HUES6 (cell line): ENCODE measurements at regions not wholly inside any gene's neighbourhood (a gene's known extent, or its start where the extent isn't known, plus 50 kb on each side); places are given as distances from the start of the nearest gene placed in this dataset.
"Not testable (repeated sequence)": the region's sequence is repeated elsewhere in the genome, so short reads cannot be mapped to it uniquely, and the experiment has no call there.

ENCODE experiments used
- H3K27ac ChIP-seq: 2 replicates; pipeline ENCODE4 v1.7.0; 2013; ENCODE audit warnings: low read depth, mild to moderate bottlenecking, low read length, inconsistent platforms
- H3K27me3 ChIP-seq: 2 replicates; pipeline ENCODE4 v1.6.1; 2013; ENCODE audit warnings: low read length; ENCODE audit not compliant: control insufficient read depth, insufficient read depth
- H3K36me3 ChIP-seq: 2 replicates; pipeline ENCODE4 v1.6.1; 2013; ENCODE audit warnings: low read length; ENCODE audit not compliant: control insufficient read depth, insufficient read depth
- H3K4me1 ChIP-seq: 2 replicates; pipeline ENCODE4 v1.6.1; 2013; ENCODE audit warnings: low read length; ENCODE audit not compliant: control insufficient read depth, insufficient read depth
- H3K4me3 ChIP-seq: 2 replicates; pipeline ENCODE4 v1.5.1; 2013; ENCODE audit warnings: low read depth, low read length
- H3K9ac ChIP-seq: one replicate; pipeline ENCODE4 v1.6.1; 2013; ENCODE audit warnings: mild to moderate bottlenecking, low read length
- H3K9me3 ChIP-seq: 2 replicates; pipeline ENCODE4 v1.6.1; 2013; ENCODE audit warnings: low read depth, low read length; ENCODE audit not compliant: control insufficient read depth, insufficient read depth

DNA sequence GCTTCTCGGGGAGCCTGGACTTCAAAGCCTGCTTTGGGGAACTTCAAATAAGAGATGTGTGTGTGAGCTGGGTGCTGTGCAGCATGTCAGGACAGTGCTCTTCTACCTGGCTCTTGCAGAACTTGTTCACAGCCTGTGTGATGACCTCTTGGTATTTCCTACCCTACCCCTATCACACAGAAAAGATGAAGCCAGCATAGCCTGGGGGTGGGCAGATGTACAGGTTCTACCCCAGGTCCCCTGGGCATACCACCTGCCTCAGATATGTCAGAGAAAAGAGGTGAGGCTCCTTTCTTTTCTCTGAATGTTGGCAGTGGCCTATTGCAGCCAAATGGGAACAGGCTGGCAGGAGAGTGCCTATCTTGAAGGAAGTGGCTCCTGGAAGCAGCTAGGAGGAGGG, 111.7 kb upstream of the ALG10B start:
- Histone ChIP-seq H3K36me3 (no peaks in the 10 kb centered on the region), H3K27ac (no peak overlapping the region), H3K9me3 (peaks cover 54% of the 10 kb centered on the region; the same call in 1 of the 2 replicates), H3K9ac (no peak overlapping the region), H3K27me3 (no peaks in the 10 kb centered on the region), H3K4me1 (no peaks in the 10 kb centered on the region), H3K4me3 (no peak overlapping the region)

GRCh38 chr12:38222011-38222410, 94.6 kb upstream of the ALG10B start:
- Histone ChIP-seq H3K27ac (no peak overlapping the region), H3K4me3 (no peak overlapping the region), H3K9ac (no peak overlapping the region), H3K36me3 (no peaks in the 10 kb centered on the region), H3K27me3 (no peaks in the 10 kb centered on the region), H3K4me1 (no peaks in the 10 kb centered on the region), H3K9me3 (peaks cover 17% of the 10 kb centered on the region; the same call in 1 of the 2 replicates)

GRCh38 chr12:38238328-38238727, 78.2 kb upstream of the ALG10B start:
- not testable (repeated sequence) for H3K9ac ChIP-seq, H3K36me3 ChIP-seq, H3K4me3 ChIP-seq, H3K27me3 ChIP-seq, H3K27ac ChIP-seq, H3K4me1 ChIP-seq
- peaks cover 19% of the 10 kb centered on the region; the same call in 1 of the 2 replicates for H3K9me3 ChIP-seq

DNA sequence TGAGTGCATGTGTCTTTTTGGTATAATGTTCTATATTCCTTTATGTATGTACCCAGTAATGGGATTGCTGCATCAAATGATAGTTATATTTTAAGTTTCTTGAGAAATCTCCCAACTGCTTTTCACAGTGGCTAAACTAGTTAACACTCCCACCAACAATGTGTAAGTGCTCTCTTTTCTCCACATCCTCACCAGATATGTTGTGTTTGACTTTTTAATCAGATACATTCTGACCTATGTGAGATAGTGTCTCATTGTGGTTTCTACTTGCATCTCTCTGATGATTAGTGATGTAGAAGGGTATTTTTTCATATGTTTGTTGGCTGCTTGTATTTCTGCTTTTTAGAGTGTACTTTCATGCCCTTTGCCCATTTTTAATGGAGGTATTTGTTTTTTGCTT, 62.8 kb upstream of the ALG10B start:
- H3K4me1 ChIP-seq, result no peaks in the 10 kb centered on the region
- H3K4me3 ChIP-seq, result no peak overlapping the region
- H3K9me3 ChIP-seq, result peaks cover 35% of the 10 kb centered on the region; the same call in 1 of the 2 replicates
- H3K27ac ChIP-seq, result no peak overlapping the region
- no peaks in the 10 kb centered on the region for H3K27me3 ChIP-seq
- H3K36me3 ChIP-seq, result no peaks in the 10 kb centered on the region
- H3K9ac ChIP-seq, result no peak overlapping the region

DNA sequence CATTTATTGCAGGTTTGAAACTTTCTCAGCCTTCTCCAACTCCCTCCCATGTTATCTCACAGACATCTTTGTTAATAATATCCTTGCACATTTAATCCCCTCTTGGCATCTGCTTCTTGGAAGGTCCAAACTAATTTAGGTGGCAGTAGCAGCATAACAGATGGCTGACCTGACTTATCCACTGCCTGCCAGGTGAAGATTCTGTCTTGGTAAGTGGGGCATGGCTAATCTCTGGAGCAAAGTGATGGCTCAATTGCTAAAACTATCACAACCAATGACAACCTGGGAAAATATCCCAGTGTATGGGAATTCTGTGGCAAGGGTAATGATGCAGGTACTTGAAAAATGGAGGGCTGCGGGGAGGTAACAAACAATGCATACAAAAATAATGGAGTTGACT, 58.2 kb upstream of the ALG10B start:
- Histone ChIP-seq H3K4me3 (no peak overlapping the region), H3K9me3 (peaks cover 43% of the 10 kb centered on the region; the same call in 1 of the 2 replicates), H3K27me3 (no peaks in the 10 kb centered on the region), H3K27ac (no peak overlapping the region), H3K36me3 (no peaks in the 10 kb centered on the region), H3K4me1 (no peaks in the 10 kb centered on the region), H3K9ac (no peak overlapping the region)
